Fibroblast of skin of right biceps (primary cell): ENCODE measurements at regions not wholly inside any gene's neighbourhood (a gene's known extent, or its start where the extent isn't known, plus 50 kb on each side); places are given as distances from the start of the nearest gene placed in this dataset.
"Not testable (repeated sequence)": the region's sequence is repeated elsewhere in the genome, so short reads cannot be mapped to it uniquely, and the experiment has no call there.

Experiments used
- DNase-seq: peaks from one replicate; pipeline ENCODE4 v3.0.0-alpha.2; 2013

DNA sequence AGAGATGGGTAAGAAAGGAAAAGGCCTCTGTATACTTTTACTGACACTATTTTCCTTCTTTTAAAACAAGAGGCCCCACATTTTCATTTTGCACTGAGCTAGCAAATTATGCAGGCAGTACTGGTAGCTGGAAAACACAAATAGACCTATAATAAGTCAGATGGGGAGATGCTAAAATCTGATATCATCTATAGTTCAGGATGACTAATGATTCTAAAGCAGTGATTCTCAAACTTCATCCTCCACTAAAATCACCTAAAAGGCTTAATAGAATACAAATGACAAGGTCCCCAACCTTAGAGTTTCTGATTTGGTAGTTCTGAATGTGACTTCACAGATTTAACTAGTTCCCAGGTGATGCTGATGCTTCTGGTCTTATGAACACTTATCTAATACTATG, 247.3 kb upstream of the DIPK2B start:
- DNase-seq, result no peak

DNA sequence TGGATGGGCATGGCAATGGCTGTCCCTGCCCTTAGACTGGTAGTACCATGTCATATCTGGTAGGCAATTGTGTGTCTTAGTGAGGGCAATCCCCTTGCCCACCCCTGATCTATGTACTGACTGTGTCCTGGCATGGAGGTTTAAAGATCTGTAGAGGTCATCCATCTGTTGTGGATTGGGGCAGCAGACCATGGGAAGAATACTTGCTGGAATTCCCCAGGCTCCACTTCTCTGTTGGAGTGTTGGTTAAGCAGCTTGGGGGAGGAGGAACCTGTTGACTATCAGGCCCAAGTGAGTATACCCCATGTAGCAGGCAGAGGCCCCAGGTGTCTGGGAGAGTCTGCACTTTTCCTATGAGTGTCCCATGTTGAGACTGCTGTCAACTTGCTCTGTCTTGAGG, 246.7 kb upstream of the DIPK2B start:
- no peak for DNase-seq

DNA sequence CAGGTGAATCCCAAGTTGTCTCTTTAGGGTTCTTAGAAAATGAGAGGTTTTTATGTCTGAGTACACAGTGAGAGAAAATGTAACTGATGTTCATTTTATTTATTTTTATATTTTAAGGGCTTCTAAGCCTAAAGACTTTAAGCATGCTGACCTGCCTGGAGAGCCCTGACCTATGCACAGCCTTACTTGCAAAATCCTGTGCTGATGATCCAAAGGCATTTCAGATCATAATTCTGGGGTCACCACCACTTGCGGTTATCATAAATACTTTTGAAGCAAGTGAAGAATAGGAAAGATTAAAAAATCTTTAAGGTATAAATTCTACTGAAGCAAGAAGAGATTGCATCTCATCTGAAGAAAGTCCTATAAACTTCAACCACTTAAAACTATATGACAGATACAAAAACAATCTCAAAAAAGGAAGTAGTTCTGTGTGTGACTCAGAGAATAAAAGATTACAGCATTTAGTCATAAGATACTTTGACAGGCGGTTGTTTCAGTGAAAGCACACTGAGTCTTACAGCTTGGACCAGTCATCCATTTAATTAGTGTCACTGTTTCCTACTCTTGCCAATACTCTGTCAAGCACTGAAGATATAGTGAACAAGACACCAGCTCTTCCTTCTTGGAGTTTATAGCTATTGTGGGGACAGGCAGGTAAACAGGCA, 245.2 kb upstream of the DIPK2B start:
- peak; percentile 89 for DNase-seq

- DNase-seq, result peak; percentile 68
These were observed 236.5 kb upstream of the DIPK2B start for GRCh38 chrX:45437186-45437585.

DNA sequence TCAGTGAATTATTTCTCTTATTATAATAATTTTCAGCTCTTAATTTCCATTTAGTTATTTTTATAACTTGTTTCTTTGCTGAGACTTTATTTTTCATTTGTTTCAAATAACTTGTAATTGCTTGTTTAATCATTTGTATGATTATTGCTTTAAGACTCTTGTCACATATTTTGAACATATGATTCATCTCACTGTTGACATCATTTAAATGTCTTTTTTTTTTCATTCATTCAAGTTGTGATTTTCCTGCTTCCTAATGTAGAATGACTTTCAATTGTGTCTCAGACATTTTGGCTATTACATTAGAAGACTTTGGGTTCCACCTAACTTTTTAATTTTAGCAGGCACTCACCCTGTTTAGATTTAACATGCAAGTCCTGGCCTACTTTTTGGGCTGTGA, 234.8 kb upstream of the DIPK2B start:
- DNase-seq, result peak; percentile 46

- peak; percentile 64 for DNase-seq
These were observed 233.6 kb upstream of the DIPK2B start for GRCh38 chrX:45434231-45434630.

GRCh38 chrX:45428831-45429230, 228.2 kb upstream of the DIPK2B start:
- peak; percentile 77 for DNase-seq

DNA sequence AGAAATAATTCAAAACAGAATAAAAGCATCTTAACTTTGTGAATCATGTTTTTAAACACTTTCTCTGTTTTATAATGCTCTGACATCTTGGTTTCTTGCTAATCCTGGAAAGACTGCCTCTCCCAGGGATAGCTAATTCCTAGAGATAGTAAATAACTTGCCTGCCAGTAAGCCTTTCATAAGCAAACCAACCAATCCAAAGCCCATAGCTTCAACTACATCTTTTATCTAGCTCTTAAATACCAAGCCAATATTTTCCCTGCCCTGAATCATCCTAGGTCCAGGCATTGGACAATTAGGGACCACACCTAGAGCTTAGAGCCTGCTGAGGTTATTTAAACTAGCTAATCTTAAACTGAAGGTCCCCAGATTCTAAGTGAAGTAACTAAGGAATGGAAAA, 223.7 kb upstream of the DIPK2B start:
- DNase-seq, result peak; percentile 44

DNA sequence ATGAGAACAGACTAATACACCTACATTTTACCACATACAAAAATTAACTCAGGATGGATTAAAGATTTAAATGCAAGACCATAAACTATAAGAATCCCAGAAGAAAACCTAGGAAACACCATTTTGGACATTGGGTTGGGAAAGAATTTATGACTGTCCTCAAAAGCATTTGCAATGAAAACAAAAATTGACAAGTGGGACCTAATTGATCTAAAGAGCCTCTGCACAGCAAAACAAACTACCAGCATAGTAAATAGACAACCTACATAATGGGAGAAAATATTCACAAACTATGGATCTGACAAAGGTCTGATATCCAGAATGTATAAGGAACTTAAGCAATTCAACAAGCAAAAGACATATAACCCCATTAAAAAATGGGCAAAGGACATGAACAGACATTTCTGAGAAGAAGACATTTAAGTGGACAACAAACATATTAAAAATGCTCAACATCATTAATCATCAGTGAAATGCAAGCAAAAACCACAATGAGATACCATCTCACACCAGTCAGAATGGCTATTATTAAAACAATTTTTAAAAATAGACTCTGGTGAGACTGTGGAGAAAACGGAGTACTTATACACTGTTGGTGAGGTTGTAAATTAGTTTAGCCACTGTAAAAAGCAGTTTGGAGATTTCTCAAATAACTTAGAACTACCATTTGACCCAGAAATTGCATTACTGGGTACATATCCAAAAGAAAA, 221.7 kb upstream of the DIPK2B start:
- DNase-seq, result peak; percentile 75

GRCh38 chrX:45421806-45422205, 221.1 kb upstream of the DIPK2B start:
- DNase-seq, result peak; percentile 27

- no peak for DNase-seq
These were observed 203.5 kb upstream of the DIPK2B start for GRCh38 chrX:45404206-45404605.

DNA sequence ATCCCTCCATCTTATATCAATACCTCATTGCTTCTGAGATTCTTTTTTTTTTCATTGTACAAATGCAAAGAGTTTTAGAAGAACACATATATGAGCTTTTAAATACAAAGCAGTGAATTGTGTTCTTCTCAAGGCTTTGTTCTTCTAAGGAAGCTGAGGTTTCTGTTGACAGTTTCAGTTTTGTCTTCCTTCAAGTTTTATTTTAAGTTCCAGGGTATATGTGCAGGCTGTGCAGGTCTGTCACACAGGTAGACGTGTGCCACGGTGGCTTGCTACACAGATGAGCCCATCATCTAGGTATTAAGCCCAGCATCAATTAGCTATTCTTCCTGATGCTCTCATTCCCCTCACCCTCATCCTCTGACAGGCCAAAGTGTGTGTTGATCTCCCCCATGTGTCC, 201.2 kb upstream of the DIPK2B start:
- no peak for DNase-seq

GRCh38 chrX:45400951-45401725, 200.5 kb upstream of the DIPK2B start:
- DNase-seq, result not testable (repeated sequence)

DNA sequence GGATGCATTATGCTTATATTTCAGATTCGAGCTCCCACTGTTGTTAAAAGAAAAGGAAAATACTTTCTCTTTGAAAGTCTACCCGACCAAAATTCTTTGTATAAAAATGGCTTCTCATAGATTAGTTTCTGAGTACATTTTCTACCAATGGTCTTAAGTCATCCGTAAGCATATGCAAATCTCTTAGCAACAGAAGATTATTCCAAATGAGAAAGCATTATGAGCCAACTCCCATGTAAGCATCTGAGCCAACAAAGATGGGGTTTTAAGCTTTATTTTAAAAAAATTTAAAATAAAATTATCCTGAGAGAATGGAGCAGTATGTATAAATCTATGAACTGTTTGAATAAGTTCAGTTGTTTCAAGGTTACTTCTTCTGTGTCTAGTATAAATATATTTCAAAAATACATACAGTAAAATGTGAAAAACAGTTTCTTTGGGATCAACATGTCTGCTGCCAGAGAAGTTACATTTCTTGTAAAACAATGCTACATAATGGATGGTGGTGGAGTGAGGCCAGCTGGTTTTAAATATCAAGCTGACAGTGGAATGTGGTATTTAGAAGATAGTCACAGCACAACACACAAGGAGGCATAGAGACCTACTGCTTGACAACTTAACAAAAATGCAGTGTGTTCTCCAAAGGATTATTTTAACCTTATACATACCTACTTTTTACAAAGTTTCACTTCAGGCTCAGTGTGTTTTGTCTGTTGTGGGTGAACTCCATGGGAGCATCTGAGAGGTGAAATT, 199.5 kb upstream of the DIPK2B start:
- DNase-seq, result peak; percentile 78

DNA sequence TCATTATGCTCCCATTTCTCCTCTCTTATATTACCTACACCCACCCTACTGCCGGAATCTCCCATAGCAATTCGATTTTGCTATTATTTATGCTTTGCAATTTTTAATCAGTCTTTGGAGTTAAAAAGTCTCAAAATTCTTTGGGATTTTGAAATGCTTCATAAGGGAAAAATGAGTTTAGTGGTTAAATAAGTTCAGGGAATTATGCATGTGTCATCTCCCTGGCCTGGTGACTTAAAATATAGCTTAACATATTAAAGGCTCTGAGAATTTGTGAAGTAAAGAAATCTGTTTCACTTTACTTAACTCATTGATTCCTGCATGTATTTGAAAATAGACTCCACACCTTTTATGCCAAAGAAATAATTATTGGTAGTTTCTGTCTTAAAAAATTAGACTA, 185.1 kb upstream of the DIPK2B start:
- DNase-seq, result peak; percentile 78

DNA sequence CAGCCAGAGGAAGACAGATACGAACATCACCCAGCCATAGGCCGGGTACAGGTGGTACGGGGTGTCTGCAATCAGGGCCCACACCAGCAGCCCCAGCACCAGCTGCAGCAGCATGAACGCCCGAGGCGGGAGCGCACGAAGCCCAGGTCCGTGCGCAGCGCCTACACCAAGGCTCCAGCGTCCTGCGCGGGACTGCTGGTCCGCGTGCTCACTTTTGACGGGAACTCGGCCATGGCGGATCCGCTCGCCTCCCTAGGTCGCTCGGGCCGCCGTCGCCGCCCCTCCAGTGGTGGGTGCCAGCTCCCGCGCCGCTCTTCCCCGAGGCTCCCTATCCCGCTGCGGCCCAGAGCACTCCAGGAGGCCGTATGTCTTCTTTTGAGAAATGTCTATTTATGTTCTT, 181.2 kb upstream of the DIPK2B start:
- no peak for DNase-seq

GRCh38 chrX:45381366-45381765, 180.7 kb upstream of the DIPK2B start:
- no peak for DNase-seq

- DNase-seq, result peak; percentile 56
These were observed 178.6 kb upstream of the DIPK2B start for GRCh38 chrX:45379236-45379635.

GRCh38 chrX:45372151-45372550, 171.5 kb upstream of the DIPK2B start:
- DNase-seq, result no peak

GRCh38 chrX:45368705-45369104, 168.0 kb upstream of the DIPK2B start:
- no peak for DNase-seq

- no peak for DNase-seq
These were observed 162.9 kb upstream of the DIPK2B start for GRCh38 chrX:45363596-45363995.

- no peak for DNase-seq
These were observed 159.9 kb upstream of the DIPK2B start for GRCh38 chrX:45360571-45360970.

DNA sequence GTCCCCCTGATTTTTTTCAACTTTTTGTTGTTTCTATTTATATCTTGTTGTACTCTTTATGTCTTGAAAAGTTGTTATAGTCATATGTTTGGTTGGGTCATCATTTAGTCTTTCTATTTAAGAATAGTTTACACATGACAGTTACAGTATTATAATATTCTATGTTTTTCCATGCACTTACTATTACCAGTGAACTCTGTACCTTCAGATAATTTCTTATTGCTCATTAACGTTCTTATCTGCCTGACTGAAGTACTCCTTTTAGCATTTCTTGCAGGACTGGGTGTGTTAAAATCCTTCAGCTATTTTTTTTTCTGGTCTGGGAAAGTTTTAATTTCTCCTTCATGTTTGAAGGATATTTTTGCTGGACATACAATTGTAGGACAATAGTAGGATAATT, 157.7 kb upstream of the DIPK2B start:
- no peak for DNase-seq
